Glutamatergic neuron (in vitro differentiated cells): ENCODE measurements at regions not wholly inside any gene's neighbourhood (a gene's known extent, or its start where the extent isn't known, plus 50 kb on each side); places are given as distances from the start of the nearest gene placed in this dataset.
"Not testable (repeated sequence)": the region's sequence is repeated elsewhere in the genome, so short reads cannot be mapped to it uniquely, and the experiment has no call there.

Experiments used
- DNase-seq: peaks from one replicate; pipeline ENCODE4 v3.0.0; 2022
- H3K27ac Mint-ChIP-seq: one replicate; pipeline ENCODE4 v1.8.0; 2020; ENCODE audit warnings: mild to moderate bottlenecking, mixed read lengths, inconsistent platforms; ENCODE audit not compliant: unreplicated experiment
- H3K27me3 Mint-ChIP-seq: one replicate; pipeline ENCODE4 v1.8.0; 2020; ENCODE audit warnings: mild to moderate bottlenecking, moderate library complexity, mixed read lengths, inconsistent platforms; ENCODE audit not compliant: unreplicated experiment
- H3K36me3 Mint-ChIP-seq: one replicate; pipeline ENCODE4 v1.8.0; 2020; ENCODE audit warnings: mild to moderate bottlenecking, mixed read lengths, inconsistent platforms; ENCODE audit not compliant: unreplicated experiment
- H3K4me1 Mint-ChIP-seq: one replicate; pipeline ENCODE4 v1.8.0; 2020; ENCODE audit warnings: mild to moderate bottlenecking, low read depth, mixed read lengths, inconsistent platforms; ENCODE audit not compliant: unreplicated experiment
- H3K4me3 Mint-ChIP-seq: one replicate; pipeline ENCODE4 v1.8.0; 2020; ENCODE audit warnings: mild to moderate bottlenecking, mixed read lengths, inconsistent platforms; ENCODE audit not compliant: unreplicated experiment
- H3K9me3 Mint-ChIP-seq: one replicate; pipeline ENCODE4 v1.8.0; 2020; ENCODE audit warnings: mild to moderate bottlenecking, moderate library complexity, mixed read lengths, inconsistent platforms; ENCODE audit not compliant: unreplicated experiment
- TF ChIP-seq, protein P1 (sequence below): fragments of 200-600 bp; sonication (generic); IDR thresholded peaks from one replicate; pipeline ENCODE4 v1.5.0; 2021; ENCODE audit not compliant: partially characterized antibody, unreplicated experiment

DNA sequence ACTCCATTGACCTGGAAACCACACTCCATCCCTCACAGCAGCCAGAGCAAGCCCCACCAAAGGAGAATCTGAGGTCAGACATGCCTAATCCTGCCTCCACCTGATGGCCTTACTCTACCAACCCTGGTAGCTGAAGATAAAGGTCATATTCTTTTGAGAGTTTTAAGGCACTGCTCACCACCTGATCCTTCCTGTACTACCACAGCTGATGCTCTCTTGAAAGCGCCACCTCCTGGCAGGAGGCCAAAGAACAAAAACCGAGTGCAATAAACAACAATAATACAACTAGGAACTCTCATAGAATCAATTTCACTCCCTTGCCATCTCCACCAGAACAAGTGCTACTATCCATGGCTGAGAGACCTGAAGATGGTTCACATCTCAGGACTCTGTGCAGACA, 301.6 kb downstream of the NAF1 start:
- H3K4me1 Mint-ChIP-seq, result no peaks in the 10 kb centered on the region
- no peak overlapping the region for H3K4me3 Mint-ChIP-seq
- TF ChIP-seq, protein P1, sequence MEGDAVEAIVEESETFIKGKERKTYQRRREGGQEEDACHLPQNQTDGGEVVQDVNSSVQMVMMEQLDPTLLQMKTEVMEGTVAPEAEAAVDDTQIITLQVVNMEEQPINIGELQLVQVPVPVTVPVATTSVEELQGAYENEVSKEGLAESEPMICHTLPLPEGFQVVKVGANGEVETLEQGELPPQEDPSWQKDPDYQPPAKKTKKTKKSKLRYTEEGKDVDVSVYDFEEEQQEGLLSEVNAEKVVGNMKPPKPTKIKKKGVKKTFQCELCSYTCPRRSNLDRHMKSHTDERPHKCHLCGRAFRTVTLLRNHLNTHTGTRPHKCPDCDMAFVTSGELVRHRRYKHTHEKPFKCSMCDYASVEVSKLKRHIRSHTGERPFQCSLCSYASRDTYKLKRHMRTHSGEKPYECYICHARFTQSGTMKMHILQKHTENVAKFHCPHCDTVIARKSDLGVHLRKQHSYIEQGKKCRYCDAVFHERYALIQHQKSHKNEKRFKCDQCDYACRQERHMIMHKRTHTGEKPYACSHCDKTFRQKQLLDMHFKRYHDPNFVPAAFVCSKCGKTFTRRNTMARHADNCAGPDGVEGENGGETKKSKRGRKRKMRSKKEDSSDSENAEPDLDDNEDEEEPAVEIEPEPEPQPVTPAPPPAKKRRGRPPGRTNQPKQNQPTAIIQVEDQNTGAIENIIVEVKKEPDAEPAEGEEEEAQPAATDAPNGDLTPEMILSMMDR, result no peak
- H3K36me3 Mint-ChIP-seq, result no peaks in the 10 kb centered on the region
- H3K27me3 Mint-ChIP-seq, result no peaks in the 10 kb centered on the region
- no peak overlapping the region for H3K27ac Mint-ChIP-seq
- no peaks in the 10 kb centered on the region for H3K9me3 Mint-ChIP-seq
- no peak for DNase-seq

DNA sequence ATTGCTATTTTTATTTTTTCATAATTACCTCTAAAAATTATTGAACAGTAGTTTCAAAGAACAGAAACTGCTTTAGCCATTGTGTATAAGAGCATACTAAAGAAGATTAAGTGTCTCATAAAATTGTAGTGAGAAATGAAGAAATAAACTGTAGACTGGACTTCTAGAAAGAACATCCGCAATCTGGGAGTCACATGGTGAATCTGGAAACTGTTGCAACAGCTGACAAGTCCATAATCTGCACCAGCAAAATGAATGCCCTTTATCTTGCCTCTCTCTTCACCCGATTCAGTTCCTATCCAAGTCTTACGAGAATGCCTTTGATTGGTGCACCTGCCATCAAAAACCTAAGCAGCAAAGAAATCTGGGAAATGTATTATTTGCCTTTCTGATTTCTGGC, 312.9 kb downstream of the NAF1 start:
- TF ChIP-seq, protein P1, result no peak
- H3K4me1 Mint-ChIP-seq, result no peaks in the 10 kb centered on the region
- H3K27me3 Mint-ChIP-seq, result no peaks in the 10 kb centered on the region
- H3K9me3 Mint-ChIP-seq, result no peaks in the 10 kb centered on the region
- no peak overlapping the region for H3K27ac Mint-ChIP-seq
- no peak overlapping the region for H3K4me3 Mint-ChIP-seq
- H3K36me3 Mint-ChIP-seq, result no peaks in the 10 kb centered on the region
- DNase-seq, result no peak

DNA sequence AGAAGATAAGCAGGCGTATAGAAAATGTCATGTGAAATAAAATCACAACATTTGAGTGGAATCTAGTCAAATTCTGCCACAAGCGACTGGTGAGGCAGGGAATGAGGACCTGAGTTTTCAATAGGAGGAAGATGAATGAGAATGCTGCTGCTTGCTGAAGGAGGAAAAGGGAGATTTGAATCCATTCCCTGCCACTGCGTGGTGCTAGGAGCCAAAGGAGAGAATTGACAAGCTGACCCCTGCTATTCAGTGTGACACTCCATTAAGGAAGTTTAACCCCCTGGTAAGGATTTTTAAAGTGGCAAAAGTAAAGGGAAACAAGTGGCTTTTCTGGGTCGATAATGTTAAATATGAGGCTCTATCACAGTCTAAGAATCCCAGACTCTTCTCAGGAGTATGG, 314.0 kb downstream of the NAF1 start:
- TF ChIP-seq, protein P1, result no peak
- H3K27me3 Mint-ChIP-seq, result no peaks in the 10 kb centered on the region
- H3K27ac Mint-ChIP-seq, result no peak overlapping the region
- H3K4me1 Mint-ChIP-seq, result no peaks in the 10 kb centered on the region
- no peak overlapping the region for H3K4me3 Mint-ChIP-seq
- DNase-seq, result no peak
- no peaks in the 10 kb centered on the region for H3K36me3 Mint-ChIP-seq
- no peaks in the 10 kb centered on the region for H3K9me3 Mint-ChIP-seq

DNA sequence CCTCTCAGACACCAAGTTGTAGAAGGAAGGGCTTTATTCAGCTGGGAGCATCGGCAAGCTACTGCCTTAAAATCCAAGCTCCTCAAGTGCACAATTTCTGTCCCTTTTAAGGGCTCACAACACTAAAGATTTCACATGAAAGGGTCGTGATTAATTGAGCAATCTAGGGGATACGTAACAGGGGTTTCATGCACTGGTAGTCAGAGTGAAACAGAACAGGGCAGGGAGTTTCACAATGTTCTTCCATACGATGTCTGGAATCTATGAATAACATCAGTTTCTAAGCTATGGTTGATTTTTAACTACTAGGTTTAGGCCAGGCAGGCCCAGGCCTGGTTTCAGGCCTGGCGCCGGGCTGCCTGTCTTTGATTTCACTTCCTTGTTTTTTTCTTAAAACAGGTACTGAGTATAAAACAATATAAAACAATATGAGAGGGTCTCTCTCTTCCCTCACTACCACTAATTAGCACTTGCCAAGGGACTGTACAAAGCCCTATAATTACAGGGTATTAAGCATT, 315.4 kb downstream of the NAF1 start:
- not testable (repeated sequence) for H3K4me1 Mint-ChIP-seq, H3K27ac Mint-ChIP-seq, H3K4me3 Mint-ChIP-seq, H3K9me3 Mint-ChIP-seq, H3K36me3 Mint-ChIP-seq, DNase-seq, H3K27me3 Mint-ChIP-seq

DNA sequence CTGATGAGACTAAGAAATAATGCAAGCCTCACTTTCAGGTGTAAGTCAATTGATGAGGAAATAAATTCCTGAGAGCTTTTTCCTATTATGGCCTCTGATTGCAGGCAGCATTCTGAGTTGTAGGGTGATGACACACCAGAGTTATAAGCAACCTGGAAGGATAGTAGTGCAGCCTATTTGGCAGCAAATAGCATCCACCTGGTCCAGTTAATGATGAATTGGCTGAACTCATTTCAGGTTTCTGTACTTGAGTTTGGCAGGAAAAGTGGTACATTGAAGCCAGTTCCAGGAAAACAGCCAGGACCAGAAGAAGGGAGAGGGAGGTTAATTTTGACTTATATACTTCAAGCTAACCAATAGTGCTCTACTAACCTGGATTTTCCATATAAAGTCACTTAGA, 316.8 kb downstream of the NAF1 start:
- TF ChIP-seq, protein P1, result no peak
- Mint-ChIP-seq H3K36me3 (no peaks in the 10 kb centered on the region), H3K4me3 (no peak overlapping the region), H3K27ac (no peak overlapping the region), H3K4me1 (no peaks in the 10 kb centered on the region), H3K9me3 (no peaks in the 10 kb centered on the region), H3K27me3 (no peaks in the 10 kb centered on the region)
- no peak for DNase-seq
